ENCODE measurements at regions not wholly inside any gene's neighbourhood (a gene's known extent, or its start where the extent isn't known, plus 50 kb on each side); places are given as distances from the start of the nearest gene placed in this dataset.

GRCh38 chr5:96024683-96025475, 63.2 kb upstream of the ELL2 start:
- no peak for TF ChIP-seq FOXK1 (CRISPR knock-in tag; IDR thresholded peaks at IDR 0.05)
- TF ChIP-seq MXD4 (CRISPR knock-in tag; IDR thresholded peaks at IDR 0.05; ENCODE audit: borderline replicate concordance) = no peak
- TF ChIP-seq, protein P1, sequence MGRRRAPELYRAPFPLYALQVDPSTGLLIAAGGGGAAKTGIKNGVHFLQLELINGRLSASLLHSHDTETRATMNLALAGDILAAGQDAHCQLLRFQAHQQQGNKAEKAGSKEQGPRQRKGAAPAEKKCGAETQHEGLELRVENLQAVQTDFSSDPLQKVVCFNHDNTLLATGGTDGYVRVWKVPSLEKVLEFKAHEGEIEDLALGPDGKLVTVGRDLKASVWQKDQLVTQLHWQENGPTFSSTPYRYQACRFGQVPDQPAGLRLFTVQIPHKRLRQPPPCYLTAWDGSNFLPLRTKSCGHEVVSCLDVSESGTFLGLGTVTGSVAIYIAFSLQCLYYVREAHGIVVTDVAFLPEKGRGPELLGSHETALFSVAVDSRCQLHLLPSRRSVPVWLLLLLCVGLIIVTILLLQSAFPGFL (CRISPR knock-in tag; IDR thresholded peaks at IDR 0.05; ENCODE audit: borderline replicate concordance) = no peak
- TF ChIP-seq CBFB (CRISPR knock-in tag; IDR thresholded peaks at IDR 0.05; ENCODE audit: low read depth) = no peak
- no peak for TF ChIP-seq CTCF (IDR thresholded peaks at IDR 0.05)
- TF ChIP-seq ZNF512 (CRISPR knock-in tag; IDR thresholded peaks at IDR 0.05; ENCODE audit: borderline replicate concordance) = no peak
- TF ChIP-seq TEAD4 (CRISPR knock-in tag; IDR thresholded peaks at IDR 0.05) = no peak
- TF ChIP-seq MLX (CRISPR knock-in tag; IDR thresholded peaks at IDR 0.05) = no peak
- no peak for TF ChIP-seq NFYB (CRISPR knock-in tag; conservative IDR thresholded peaks at IDR 0.05; ENCODE audit: low read depth)
- no peak for TF ChIP-seq GABPB1 (CRISPR knock-in tag; IDR thresholded peaks at IDR 0.05)
- TF ChIP-seq ERG (CRISPR knock-in tag; IDR thresholded peaks at IDR 0.05) = no peak
